Prostate gland (tissue), 2 donors: ENCODE measurements at regions not wholly inside any gene's neighbourhood (a gene's known extent, or its start where the extent isn't known, plus 50 kb on each side); places are given as distances from the start of the nearest gene placed in this dataset.

Experiments used
- DNase-seq: peaks from one replicate; pipeline ENCODE4 v3.0.0-alpha.2; 2019; ENCODE audit warnings: low spot score
- H3K27ac ChIP-seq, 2 donors: fragments of 200-600 bp; sonication (generic); 2 replicates each; pipeline ENCODE4 v1.5.1; 2017 to 2019
- H3K27me3 ChIP-seq: fragments of 200-600 bp; sonication (generic); replicated peaks from 2 replicates; pipeline ENCODE4 v1.5.1; 2019; ENCODE audit not compliant: insufficient read depth
- H3K36me3 ChIP-seq, 2 donors: fragments of 200-600 bp; sonication (generic); 1 replicate in 1 of 2; 2 replicates in 1 of 2; pipeline versions ENCODE4 v1.5.1 to v1.8.1; 2017 to 2019
- H3K4me1 ChIP-seq: fragments of 200-600 bp; sonication (generic); replicated peaks from 2 replicates; pipeline ENCODE4 v1.5.1; 2019
- H3K4me3 ChIP-seq, 2 donors: fragments of 200-600 bp; sonication (generic); 2 replicates each; pipeline ENCODE4 v1.5.1; 2017 to 2019
- H3K9me3 ChIP-seq: fragments of 200-600 bp; sonication (generic); 2 replicates; pipeline ENCODE4 v1.5.1; 2017
- POLR2A ChIP-seq: fragments of 450-650 bp; IDR thresholded peaks from one replicate; pipeline ENCODE4 v1.6.1; 2016; ENCODE audit warnings: antibody characterized with exemption, mild to moderate bottlenecking
- POLR2AphosphoS5 ChIP-seq: sonication (generic); formaldehyde crosslinking; IDR thresholded peaks from one replicate; pipeline ENCODE4 v1.6.1; 2017; ENCODE audit warnings: antibody characterized with exemption
- WGBS: methylation state at CpG from one replicate; pipeline ENCODE4 v1.1.5; 2018; 5-methylcytosine and 5-hydroxymethylcytosine counted together
- intact Hi-C: fragments of 100-400 bp; cut with DNase I; formaldehyde crosslinking; loops from one replicate; pipeline ENCODE4 v1.14.2; 2022
- TF ChIP-seq, protein P1 (sequence below), 4 experiments: fragments of 200-600 bp in 2 of 4; fragments of 450-650 bp in 2 of 4; sonication (generic) in 2 of 4; IDR thresholded peaks; 1 replicate in 3 of 4; 2 replicates in 1 of 4; pipeline ENCODE4 v1.5.1; 2016 to 2019; ENCODE audit warnings: antibody characterized with exemption in 4 of 4, mild to moderate bottlenecking in 2 of 4, moderate library complexity in 2 of 4

DNA sequence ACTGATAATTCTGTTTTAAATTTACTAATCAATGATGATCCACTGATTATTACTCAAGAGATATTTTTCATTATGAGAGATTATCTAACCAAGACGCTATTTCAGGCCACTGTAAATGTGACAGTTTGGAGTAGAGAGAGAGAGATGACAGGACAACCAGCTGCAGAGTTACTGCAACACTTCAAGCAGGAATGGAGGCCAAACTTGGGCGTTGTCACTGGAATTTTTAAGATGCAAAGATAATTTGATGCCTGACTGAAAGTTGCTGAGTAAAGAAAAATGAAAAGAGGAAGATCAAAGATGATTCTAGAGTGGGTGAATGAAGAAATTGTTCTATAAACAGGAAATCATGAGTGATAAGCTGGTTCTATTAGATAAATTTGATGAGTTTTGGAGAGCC lies 1302.1 kb upstream of the TMEFF2 start:
- TF ChIP-seq POLR2A, result no peak
- no peak for TF ChIP-seq POLR2AphosphoS5
- TF ChIP-seq, protein P1, sequence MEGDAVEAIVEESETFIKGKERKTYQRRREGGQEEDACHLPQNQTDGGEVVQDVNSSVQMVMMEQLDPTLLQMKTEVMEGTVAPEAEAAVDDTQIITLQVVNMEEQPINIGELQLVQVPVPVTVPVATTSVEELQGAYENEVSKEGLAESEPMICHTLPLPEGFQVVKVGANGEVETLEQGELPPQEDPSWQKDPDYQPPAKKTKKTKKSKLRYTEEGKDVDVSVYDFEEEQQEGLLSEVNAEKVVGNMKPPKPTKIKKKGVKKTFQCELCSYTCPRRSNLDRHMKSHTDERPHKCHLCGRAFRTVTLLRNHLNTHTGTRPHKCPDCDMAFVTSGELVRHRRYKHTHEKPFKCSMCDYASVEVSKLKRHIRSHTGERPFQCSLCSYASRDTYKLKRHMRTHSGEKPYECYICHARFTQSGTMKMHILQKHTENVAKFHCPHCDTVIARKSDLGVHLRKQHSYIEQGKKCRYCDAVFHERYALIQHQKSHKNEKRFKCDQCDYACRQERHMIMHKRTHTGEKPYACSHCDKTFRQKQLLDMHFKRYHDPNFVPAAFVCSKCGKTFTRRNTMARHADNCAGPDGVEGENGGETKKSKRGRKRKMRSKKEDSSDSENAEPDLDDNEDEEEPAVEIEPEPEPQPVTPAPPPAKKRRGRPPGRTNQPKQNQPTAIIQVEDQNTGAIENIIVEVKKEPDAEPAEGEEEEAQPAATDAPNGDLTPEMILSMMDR (IDR thresholded peaks at IDR 0.05), result no peak
- intact Hi-C loops, result no loop called here
- Histone ChIP-seq H3K9me3 (no peaks in the 10 kb centered on the region), H3K4me1 (no peaks in the 10 kb centered on the region), H3K4me3 (no peak overlapping the region), H3K27me3 (no peaks in the 10 kb centered on the region), H3K36me3 (no peaks in the 10 kb centered on the region), H3K27ac (no peak overlapping the region)
- DNase-seq, result no peak
- WGBS, result 66% methylated on average over 2 of the region's 2 CpGs

DNA sequence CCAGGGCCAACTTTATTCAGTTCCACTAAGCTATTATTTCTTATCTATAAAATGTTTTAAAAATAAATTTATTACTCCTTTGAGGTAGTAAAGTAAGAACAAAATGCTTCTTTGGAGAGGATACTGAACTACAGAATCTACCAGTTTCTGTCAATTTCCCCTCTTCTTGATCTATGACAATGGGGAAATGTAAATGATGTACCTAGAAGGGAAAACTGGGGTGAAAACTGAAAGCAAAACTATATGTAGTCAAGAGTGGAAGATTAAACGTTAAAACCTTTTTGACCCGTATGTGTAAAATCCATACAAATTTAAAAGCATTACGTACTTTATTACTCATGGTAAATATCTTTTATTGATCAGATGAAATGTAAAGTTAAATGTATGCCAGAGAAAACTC lies 1287.8 kb upstream of the TMEFF2 start:
- no peak for DNase-seq
- Histone ChIP-seq H3K27ac (no peak overlapping the region), H3K4me1 (no peaks in the 10 kb centered on the region), H3K36me3 (no peaks in the 10 kb centered on the region), H3K4me3 (no peak overlapping the region), H3K27me3 (no peaks in the 10 kb centered on the region), H3K9me3 (no peaks in the 10 kb centered on the region)
- intact Hi-C loops, result no loop called here
- TF ChIP-seq, protein P1 (IDR thresholded peaks at IDR 0.05), result no peak
- TF ChIP-seq POLR2A (no peak), POLR2AphosphoS5 (no peak)
- WGBS, result 84% methylated on average over 3 of the region's 3 CpGs

DNA sequence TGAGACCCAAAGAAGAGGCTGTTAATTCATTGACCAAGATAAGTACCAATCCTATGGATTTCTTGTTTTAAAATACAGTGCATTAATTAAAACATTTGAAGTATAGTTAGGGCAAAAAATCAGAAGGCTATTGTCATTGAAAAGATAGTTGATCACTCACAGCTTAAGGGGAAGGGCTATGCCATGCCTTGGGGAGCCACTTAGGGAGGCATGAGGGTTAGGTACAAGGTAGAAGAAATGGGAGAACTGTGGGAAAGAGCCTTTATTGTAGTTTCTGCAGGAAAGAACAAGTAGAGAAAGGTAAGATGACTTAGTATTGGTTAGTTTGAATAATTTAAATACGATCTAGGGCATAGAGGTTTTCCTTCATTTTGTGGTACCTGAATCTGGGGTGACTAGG lies 1285.5 kb upstream of the TMEFF2 start:
- no peak for DNase-seq
- no peaks in the 10 kb centered on the region for H3K27me3 ChIP-seq
- no peaks in the 10 kb centered on the region for H3K9me3 ChIP-seq
- H3K36me3 ChIP-seq, result no peaks in the 10 kb centered on the region
- TF ChIP-seq POLR2AphosphoS5, result no peak
- TF ChIP-seq, protein P1 (IDR thresholded peaks at IDR 0.05), result no peak
- TF ChIP-seq POLR2A, result no peak
- intact Hi-C loops, result no loop called here
- H3K4me3 ChIP-seq, result no peak overlapping the region
- WGBS, result 93% methylated on average over 1 of the region's 1 CpG
- no peak overlapping the region for H3K27ac ChIP-seq
- no peaks in the 10 kb centered on the region for H3K4me1 ChIP-seq

DNA sequence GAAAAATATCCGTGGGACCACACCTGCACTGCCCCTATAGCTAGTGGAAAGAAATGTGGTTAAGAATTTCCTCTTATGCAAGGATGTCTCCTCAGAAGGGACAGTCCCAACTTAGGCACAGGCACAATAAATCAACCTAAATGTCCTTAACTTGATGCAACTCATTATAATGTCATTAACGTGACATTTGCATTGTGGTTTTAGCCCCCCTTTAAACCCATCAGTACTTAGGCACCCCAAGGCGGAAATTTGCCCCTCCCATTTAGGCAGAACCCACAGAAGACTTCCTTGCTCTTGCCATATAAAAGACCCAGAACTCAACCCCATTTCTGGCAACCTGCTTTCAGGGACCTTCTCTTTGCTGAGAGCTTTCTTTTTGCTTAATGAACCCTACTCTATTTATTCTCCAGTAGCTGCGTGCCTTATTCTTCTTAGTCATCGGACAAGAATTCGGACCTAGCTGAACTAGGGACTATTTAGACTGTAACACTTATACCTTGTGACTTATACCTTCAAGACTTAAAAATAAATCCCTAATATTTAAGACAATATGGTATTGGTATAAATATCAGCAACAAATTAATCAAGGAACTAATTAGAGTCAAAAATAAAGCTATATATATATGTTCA lies 1281.6 kb upstream of the TMEFF2 start:
- TF ChIP-seq, protein P1 (IDR thresholded peaks at IDR 0.05), result no peak
- TF ChIP-seq POLR2A, result no peak
- no peak for TF ChIP-seq POLR2AphosphoS5
- intact Hi-C loops, result no loop called here
- Histone ChIP-seq H3K36me3 (no peaks in the 10 kb centered on the region), H3K4me3 (no peak overlapping the region), H3K9me3 (no peaks in the 10 kb centered on the region), H3K4me1 (no peaks in the 10 kb centered on the region), H3K27ac (no peak overlapping the region), H3K27me3 (no peaks in the 10 kb centered on the region)
- no peak for DNase-seq
- WGBS, result 85% methylated on average over 6 of the region's 6 CpGs

DNA sequence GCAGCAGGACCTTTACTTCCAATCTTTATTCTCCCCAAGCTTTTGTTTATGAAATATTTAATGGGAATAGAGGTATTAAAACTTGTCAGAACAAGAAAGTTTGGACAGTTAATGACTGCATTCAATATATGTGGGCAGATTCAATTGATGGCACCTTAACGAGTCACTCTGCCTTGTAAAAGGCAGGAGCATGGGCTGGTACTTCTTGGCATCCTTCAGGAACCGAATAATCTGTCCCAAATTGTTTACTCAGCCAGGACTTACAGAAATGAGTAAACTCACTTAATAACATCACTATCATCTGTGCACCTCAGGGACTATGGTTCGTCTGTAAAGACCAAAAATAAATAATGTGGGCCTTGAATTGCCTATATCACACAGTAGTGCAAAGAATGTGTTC lies 1280.3 kb upstream of the TMEFF2 start:
- no peak overlapping the region for H3K4me3 ChIP-seq
- H3K27me3 ChIP-seq, result no peaks in the 10 kb centered on the region
- H3K9me3 ChIP-seq, result no peaks in the 10 kb centered on the region
- peak; percentile 42 for DNase-seq
- peak overlapping the region in 1 of 2 donors; percentile 37 for H3K27ac ChIP-seq
- intact Hi-C loops, result no loop called here
- no peak for TF ChIP-seq POLR2A
- TF ChIP-seq POLR2AphosphoS5, result peak; percentile 81
- WGBS, result 33% methylated on average over 3 of the region's 3 CpGs
- H3K4me1 ChIP-seq, result no peaks in the 10 kb centered on the region
- no peaks in the 10 kb centered on the region for H3K36me3 ChIP-seq
